Activated CD8-positive, alpha-beta T cell treated with anti-CD3 and anti-CD28 coated beads for 36 hours (primary cell): ENCODE measurements at regions not wholly inside any gene's neighbourhood (a gene's known extent, or its start where the extent isn't known, plus 50 kb on each side); places are given as distances from the start of the nearest gene placed in this dataset.

Source experiments
- ATAC-seq: fragments of 200-7000 bp; cut with Tn5 transposase; one replicate; pipeline ENCODE4 v1.10.0; 2021; ENCODE audit warnings: mild to moderate bottlenecking, moderate library complexity
- CTCF ChIA-PET: fragments of 350-600 bp; sonication (Branson Sonifier 250); formaldehyde crosslinking; loops from one replicate; lab custom pipeline; 2021; ENCODE audit warnings: antibody characterized with exemption; lab: Charles Lee
- POLR2A ChIA-PET: fragments of 350-600 bp; sonication (Branson Sonifier 250); formaldehyde crosslinking; loops from one replicate; lab custom pipeline; 2021; ENCODE audit warnings: antibody characterized with exemption; lab: Charles Lee
- DNase-seq: peaks from one replicate; pipeline ENCODE4 v3.0.0-alpha.2; 2020
- H3K27ac Mint-ChIP-seq: one replicate; pipeline ENCODE4 v1.8.0; 2021; ENCODE audit warnings: mild to moderate bottlenecking, mixed read lengths
- H3K27me3 Mint-ChIP-seq: one replicate; pipeline ENCODE4 v1.8.0; 2021; ENCODE audit warnings: mixed read lengths
- H3K36me3 Mint-ChIP-seq: one replicate; pipeline ENCODE4 v1.8.0; 2021; ENCODE audit warnings: low read depth, mixed read lengths
- H3K4me1 Mint-ChIP-seq: one replicate; pipeline ENCODE4 v1.8.0; 2021; ENCODE audit warnings: low read depth, mixed read lengths
- H3K4me3 Mint-ChIP-seq: one replicate; pipeline ENCODE4 v1.8.0; 2021; ENCODE audit warnings: mild to moderate bottlenecking, moderate library complexity, mixed read lengths
- H3K9me3 Mint-ChIP-seq: one replicate; pipeline ENCODE4 v1.8.0; 2021; ENCODE audit warnings: mixed read lengths
- CTCF ChIP-seq: fragments of 200-600 bp; IDR thresholded peaks from one replicate; pipeline ENCODE4 v1.8.0; 2022; ENCODE audit warnings: antibody characterized with exemption, mild to moderate bottlenecking
- intact Hi-C: fragments of 100-400 bp; cut with micrococcal nuclease; formaldehyde crosslinking; loops from one replicate; pipeline ENCODE4 v1.10.0; 2022

DNA sequence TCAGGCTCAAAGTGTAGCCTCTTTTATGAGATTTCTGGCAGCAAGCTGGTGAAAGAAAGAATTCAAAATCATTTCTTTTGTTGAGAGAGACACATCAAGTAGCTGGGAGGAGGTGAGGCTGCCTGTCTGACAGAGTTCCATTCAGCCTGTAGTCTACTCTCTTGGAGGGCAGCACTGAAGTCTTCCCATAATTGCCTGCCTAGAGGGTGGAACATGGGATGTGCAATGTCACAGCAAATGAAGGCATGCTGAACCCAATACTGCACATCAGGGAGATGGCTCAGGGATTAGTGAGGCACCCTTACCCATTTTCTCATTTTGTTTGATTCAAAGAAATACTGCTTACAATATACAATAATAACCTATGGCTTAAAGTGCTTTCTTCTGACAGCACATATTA is 475.7 kb downstream of the TMEM232 start:
- no peak for ATAC-seq
- POLR2A ChIA-PET, result interaction anchor here (0.6 kb wide), 1 partner anchor 357 kb away, joined by 3 read pairs; no protein-coding TSS in a partner anchor
- Mint-ChIP-seq H3K4me1 (no peaks in the 10 kb centered on the region), H3K27me3 (no peaks in the 10 kb centered on the region), H3K9me3 (no peaks in the 10 kb centered on the region), H3K27ac (no peak overlapping the region), H3K4me3 (no peak overlapping the region), H3K36me3 (no peaks in the 10 kb centered on the region)
- CTCF ChIA-PET, result interaction anchor here (1.2 kb wide), 1 partner anchor 43 kb away, joined by 3 read pairs; no protein-coding TSS in a partner anchor
- no peak for TF ChIP-seq CTCF
- DNase-seq, result no peak
- intact Hi-C loops, result no loop called here

DNA sequence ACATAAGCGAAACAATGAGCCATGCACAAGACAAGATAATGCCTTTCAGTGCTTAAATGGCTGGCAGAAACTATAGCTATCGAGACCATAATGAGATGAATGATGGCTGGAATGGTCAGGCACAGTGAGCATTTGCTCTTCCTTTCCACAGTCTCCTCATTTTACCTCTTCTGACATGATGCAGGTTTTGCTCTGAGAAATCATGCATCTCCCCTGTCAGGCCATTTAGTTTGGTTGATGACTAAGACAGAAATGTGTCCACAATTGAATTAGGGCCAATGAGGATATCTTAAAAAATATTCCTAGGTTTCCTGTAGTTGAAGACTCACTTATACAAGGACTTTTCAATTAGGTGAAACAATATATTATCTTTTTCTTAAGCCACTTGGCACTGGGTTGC is 475.1 kb downstream of the TMEM232 start:
- H3K27me3 Mint-ChIP-seq, result no peaks in the 10 kb centered on the region
- H3K36me3 Mint-ChIP-seq, result no peaks in the 10 kb centered on the region
- intact Hi-C loops, result no loop called here
- ChIA-PET POLR2A (no interaction called here), CTCF (interaction anchor here (1.2 to 1.5 kb wide), 2 partner anchors 17 to 43 kb away, joined by 3 to 5 read pairs; no protein-coding TSS in a partner anchor)
- DNase-seq (no peak), ATAC-seq (no peak)
- H3K4me3 Mint-ChIP-seq, result no peak overlapping the region
- H3K27ac Mint-ChIP-seq, result no peak overlapping the region
- TF ChIP-seq CTCF, result no peak
- H3K9me3 Mint-ChIP-seq, result no peaks in the 10 kb centered on the region
- H3K4me1 Mint-ChIP-seq, result no peaks in the 10 kb centered on the region

DNA sequence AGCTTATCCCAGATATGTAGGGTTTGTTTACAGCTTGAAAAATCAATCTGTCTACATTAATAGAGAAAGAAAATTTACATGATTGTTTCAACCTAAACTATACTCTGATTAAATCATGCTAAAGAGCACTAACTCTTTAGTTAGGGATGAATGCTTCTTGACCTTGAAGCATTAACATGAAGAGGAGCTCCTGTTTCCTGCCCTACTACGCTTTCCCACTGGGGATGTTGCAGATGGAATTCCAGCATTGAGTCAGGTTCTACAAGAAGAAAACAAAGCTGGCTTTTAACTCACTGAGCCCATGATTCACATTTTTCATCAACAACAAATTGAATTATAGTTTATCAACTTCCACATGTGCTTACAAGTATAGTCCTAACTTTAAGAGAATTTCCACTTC is 471.3 kb downstream of the TMEM232 start:
- no peak overlapping the region for H3K27ac Mint-ChIP-seq
- no peak overlapping the region for H3K4me3 Mint-ChIP-seq
- DNase-seq (no peak), ATAC-seq (no peak)
- POLR2A ChIA-PET, result interaction anchor here (1.0 kb wide), 1 partner anchor 11 kb away, joined by 4 read pairs; no protein-coding TSS in a partner anchor
- no peaks in the 10 kb centered on the region for H3K9me3 Mint-ChIP-seq
- intact Hi-C loops, result no loop called here
- CTCF ChIA-PET, result no interaction called here
- H3K4me1 Mint-ChIP-seq, result no peaks in the 10 kb centered on the region
- no peak for TF ChIP-seq CTCF
- no peaks in the 10 kb centered on the region for H3K36me3 Mint-ChIP-seq
- no peaks in the 10 kb centered on the region for H3K27me3 Mint-ChIP-seq

DNA sequence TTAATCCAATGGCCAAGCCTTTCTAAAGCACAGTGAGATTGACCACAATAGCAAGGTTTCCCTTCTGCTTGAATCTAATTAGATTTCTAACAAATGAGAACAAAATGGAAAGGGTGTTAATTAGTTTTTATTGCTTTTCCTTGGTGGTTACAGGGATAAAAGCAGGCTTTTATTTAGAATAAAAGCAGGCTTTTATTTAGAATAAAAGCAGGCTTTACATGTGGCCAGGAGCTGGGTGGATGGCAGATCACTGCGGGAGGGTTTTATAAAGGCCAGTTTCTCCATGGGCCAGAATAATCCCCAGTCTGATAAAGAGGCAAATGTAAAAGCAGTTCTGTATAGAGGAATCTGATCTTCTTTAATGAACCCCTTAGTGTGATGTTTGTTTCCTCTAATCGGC is 470.2 kb downstream of the TMEM232 start:
- Mint-ChIP-seq H3K27me3 (no peaks in the 10 kb centered on the region), H3K36me3 (no peaks in the 10 kb centered on the region), H3K4me1 (no peaks in the 10 kb centered on the region), H3K27ac (no peak overlapping the region), H3K4me3 (no peak overlapping the region), H3K9me3 (no peaks in the 10 kb centered on the region)
- no peak for TF ChIP-seq CTCF
- DNase-seq, result no peak
- no peak for ATAC-seq
- ChIA-PET CTCF (no interaction called here), POLR2A (no interaction called here)
- intact Hi-C loops, result no loop called here

DNA sequence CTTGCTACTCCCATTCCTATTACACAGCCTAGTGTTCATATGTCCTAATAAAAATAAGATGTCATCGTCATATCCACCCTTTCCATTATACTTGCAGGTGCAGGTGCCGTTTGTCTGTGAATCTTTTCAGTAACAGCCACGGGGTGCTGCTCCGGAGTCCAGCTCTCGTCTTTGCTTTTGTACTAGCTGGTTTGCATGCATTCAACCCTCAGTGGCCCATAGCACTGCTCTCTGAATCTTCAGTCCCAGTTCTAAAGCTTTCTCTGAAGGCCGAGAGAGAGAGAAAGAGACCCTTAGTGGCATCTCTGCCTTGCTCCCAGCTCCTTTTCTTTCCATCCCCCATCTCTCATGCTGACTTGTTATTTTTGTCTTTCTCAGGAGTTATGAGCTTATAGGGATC is 468.5 kb downstream of the TMEM232 start:
- H3K27me3 Mint-ChIP-seq, result no peaks in the 10 kb centered on the region
- CTCF ChIA-PET, result no interaction called here
- H3K4me3 Mint-ChIP-seq, result no peak overlapping the region
- ATAC-seq, result no peak
- H3K27ac Mint-ChIP-seq, result no peak overlapping the region
- no peak for TF ChIP-seq CTCF
- no peaks in the 10 kb centered on the region for H3K36me3 Mint-ChIP-seq
- intact Hi-C loops, result no loop called here
- H3K4me1 Mint-ChIP-seq, result no peaks in the 10 kb centered on the region
- POLR2A ChIA-PET, result no interaction called here
- no peak for DNase-seq
- no peaks in the 10 kb centered on the region for H3K9me3 Mint-ChIP-seq
